ENCODE measurements at regions not wholly inside any gene's neighbourhood (a gene's known extent, or its start where the extent isn't known, plus 50 kb on each side); places are given as distances from the start of the nearest gene placed in this dataset.

DNA sequence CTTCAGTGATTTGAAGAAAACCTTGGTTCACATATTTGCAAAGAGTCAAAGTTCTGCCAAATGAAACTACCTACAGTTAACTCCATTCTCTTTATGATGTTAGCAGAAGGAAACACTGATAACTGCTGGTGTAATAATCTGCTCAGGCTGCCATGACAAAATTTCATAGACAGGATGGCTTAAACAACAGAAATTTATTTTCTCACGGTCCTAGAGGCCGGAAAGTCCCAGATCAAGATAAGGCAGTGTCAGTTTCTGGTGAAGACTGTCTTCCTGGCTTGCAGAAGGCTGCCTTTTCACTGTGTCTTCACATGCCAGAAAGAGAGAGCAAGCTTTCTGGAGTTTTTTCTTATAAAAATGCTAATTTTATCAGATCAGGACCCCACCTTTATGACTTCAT is 102.4 kb upstream of the PARP8 start:
- TF ChIP-seq, protein P1, sequence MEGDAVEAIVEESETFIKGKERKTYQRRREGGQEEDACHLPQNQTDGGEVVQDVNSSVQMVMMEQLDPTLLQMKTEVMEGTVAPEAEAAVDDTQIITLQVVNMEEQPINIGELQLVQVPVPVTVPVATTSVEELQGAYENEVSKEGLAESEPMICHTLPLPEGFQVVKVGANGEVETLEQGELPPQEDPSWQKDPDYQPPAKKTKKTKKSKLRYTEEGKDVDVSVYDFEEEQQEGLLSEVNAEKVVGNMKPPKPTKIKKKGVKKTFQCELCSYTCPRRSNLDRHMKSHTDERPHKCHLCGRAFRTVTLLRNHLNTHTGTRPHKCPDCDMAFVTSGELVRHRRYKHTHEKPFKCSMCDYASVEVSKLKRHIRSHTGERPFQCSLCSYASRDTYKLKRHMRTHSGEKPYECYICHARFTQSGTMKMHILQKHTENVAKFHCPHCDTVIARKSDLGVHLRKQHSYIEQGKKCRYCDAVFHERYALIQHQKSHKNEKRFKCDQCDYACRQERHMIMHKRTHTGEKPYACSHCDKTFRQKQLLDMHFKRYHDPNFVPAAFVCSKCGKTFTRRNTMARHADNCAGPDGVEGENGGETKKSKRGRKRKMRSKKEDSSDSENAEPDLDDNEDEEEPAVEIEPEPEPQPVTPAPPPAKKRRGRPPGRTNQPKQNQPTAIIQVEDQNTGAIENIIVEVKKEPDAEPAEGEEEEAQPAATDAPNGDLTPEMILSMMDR (IDR thresholded peaks at IDR 0.05; ENCODE audit: unreplicated experiment in 3 of 3), result no peak
- Mint-ChIP-seq H3K36me3 (ENCODE audit: low read depth) (no peaks in the 10 kb centered on the region), H3K9me3 (no peaks in the 10 kb centered on the region), H3K4me1 (no peaks in the 10 kb centered on the region), H3K27ac (no peak overlapping the region), H3K4me3 (no peak overlapping the region), H3K27me3 (ENCODE audit: low read depth) (no peaks in the 10 kb centered on the region)

DNA sequence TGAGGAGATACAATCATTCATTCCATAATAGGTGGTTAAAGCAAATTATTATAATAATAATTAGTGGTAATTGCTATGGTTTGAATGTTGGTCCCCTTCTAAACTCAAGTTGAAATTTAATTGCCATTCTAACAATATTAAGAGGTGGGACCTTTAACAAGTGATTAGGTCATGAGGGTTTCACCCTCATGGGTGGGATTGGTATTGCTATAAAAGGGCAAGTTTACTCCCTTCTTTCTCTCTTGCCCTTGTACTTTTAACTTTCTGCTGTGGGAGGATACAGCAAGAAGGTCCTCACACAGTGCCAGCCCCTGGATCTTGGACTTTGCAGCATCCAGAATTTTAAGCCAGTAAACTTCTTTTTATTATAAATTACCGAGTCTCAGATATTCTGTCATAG is 101.9 kb upstream of the PARP8 start:
- Mint-ChIP-seq H3K4me1 (no peaks in the 10 kb centered on the region), H3K27ac (no peak overlapping the region), H3K27me3 (ENCODE audit: low read depth) (no peaks in the 10 kb centered on the region), H3K4me3 (no peak overlapping the region), H3K9me3 (no peaks in the 10 kb centered on the region), H3K36me3 (ENCODE audit: low read depth) (no peaks in the 10 kb centered on the region)
- TF ChIP-seq, protein P1 (IDR thresholded peaks at IDR 0.05; ENCODE audit: unreplicated experiment in 3 of 3), result no peak

DNA sequence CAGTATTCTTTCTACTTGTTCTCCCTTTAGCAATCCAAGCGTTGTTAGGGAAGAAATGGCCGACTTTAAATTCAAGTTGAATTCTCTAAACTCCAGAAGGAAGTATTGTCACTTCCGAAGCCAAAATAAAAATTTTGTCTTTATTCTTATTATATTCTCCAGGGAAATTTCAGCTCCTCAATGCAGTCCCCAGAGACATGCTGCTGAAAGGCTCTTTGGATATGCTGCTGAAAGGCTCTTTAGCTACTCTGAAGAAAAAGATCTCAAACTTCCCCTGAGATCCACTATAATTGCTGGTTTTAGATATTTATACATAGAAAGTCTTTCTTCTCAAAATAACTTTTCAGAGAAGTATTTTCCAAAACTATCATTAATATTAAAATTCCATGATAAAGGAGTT is 92.3 kb upstream of the PARP8 start:
- Mint-ChIP-seq H3K4me1 (peaks cover 12% of the 10 kb centered on the region), H3K9me3 (peaks cover 2% of the 10 kb centered on the region), H3K36me3 (ENCODE audit: low read depth) (no peaks in the 10 kb centered on the region), H3K27me3 (ENCODE audit: low read depth) (no peaks in the 10 kb centered on the region), H3K4me3 (no peak overlapping the region), H3K27ac (no peak overlapping the region)
- TF ChIP-seq, protein P1 (IDR thresholded peaks at IDR 0.05; ENCODE audit: unreplicated experiment in 3 of 3), result no peak

DNA sequence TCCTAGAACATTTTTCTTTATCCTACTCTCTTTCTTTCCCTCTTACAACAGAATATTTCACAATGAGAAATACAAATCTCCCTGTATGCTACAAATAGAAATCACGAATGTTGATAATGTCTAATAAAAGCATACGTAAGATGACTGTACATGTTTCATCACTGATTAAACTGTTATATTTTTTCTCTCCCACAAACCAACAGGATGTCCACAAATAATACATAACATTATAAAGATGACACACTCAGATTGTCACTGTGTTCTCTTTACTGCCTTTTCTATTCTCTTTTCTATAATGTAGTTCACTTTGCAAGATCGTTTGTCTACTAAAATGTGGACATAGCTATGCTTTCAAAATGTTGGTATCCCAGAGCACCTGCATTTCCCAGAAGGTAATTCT is 90.7 kb upstream of the PARP8 start:
- H3K27me3 Mint-ChIP-seq (ENCODE audit: low read depth), result no peaks in the 10 kb centered on the region
- H3K27ac Mint-ChIP-seq, result peak overlapping the region in 1 of 3 experiments; percentile 0
- no peak overlapping the region for H3K4me3 Mint-ChIP-seq
- TF ChIP-seq, protein P1 (IDR thresholded peaks at IDR 0.05; ENCODE audit: unreplicated experiment in 3 of 3), result no peak
- H3K9me3 Mint-ChIP-seq, result no peaks in the 10 kb centered on the region
- H3K36me3 Mint-ChIP-seq (ENCODE audit: low read depth), result no peaks in the 10 kb centered on the region
- peaks cover 12% of the 10 kb centered on the region for H3K4me1 Mint-ChIP-seq

DNA sequence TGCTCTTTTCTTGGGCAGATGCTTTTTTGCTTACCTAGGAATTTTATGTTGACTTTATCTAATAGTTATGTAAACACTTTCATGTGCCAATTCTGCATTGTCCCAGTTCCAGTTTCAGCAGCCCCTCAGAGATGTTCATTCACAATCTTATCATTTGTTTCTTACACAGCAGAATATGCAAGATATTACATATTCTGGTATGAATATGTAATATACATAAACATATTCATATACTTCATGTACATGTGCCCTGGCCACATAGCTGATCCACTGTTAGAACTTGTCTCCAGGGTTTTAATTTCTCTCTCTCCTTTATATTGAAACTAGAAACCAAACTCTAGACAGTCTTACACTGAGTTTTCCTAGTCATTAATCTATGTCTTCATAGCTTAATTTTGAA is 90.2 kb upstream of the PARP8 start:
- Mint-ChIP-seq H3K4me3 (no peak overlapping the region), H3K4me1 (peaks cover 12% of the 10 kb centered on the region), H3K36me3 (ENCODE audit: low read depth) (no peaks in the 10 kb centered on the region), H3K9me3 (no peaks in the 10 kb centered on the region), H3K27ac (peak overlapping the region; percentile 0 to 60 (median 30)), H3K27me3 (ENCODE audit: low read depth) (no peaks in the 10 kb centered on the region)
- TF ChIP-seq, protein P1 (IDR thresholded peaks at IDR 0.05; ENCODE audit: unreplicated experiment in 3 of 3), result no peak

DNA sequence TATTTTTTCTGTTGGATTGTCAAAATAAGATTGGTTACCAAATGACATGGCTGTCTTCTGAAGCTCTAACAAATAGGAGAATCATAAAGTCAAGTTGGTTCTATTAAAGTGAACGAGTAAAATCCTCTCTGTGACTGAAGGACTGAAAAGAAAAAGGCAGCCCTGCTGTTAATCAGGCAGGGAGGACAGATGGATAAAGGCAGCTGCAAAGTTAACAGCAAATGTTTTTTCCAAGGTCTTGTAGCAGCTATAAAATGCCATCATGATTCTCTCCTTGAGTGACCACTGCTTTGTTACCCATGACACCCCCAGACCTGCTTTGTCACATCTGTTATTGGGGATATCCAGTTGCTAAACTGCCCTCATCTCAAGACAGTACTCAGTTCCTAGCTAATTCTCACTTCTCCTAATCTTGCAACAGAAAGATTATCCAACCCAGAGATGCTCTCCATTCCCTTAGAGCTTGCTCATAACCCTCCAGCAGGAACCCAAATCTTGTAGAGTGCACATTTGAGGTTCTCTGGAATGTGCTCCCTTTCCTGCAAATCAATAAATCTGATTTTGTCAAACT is 89.7 kb upstream of the PARP8 start:
- Mint-ChIP-seq H3K4me1 (peaks cover 12% of the 10 kb centered on the region), H3K36me3 (ENCODE audit: low read depth) (no peaks in the 10 kb centered on the region), H3K4me3 (no peak overlapping the region), H3K27me3 (ENCODE audit: low read depth) (no peaks in the 10 kb centered on the region), H3K9me3 (no peaks in the 10 kb centered on the region), H3K27ac (peak overlapping the region; percentile 0 to 60 (median 30))
- TF ChIP-seq, protein P1 (IDR thresholded peaks at IDR 0.05; ENCODE audit: unreplicated experiment in 3 of 3), result no peak
